ENCODE measurements at regions not wholly inside any gene's neighbourhood (a gene's known extent, or its start where the extent isn't known, plus 50 kb on each side); places are given as distances from the start of the nearest gene placed in this dataset.

GRCh38 chr1:208336137-208336518, 91.9 kb upstream of the PLXNA2 start:
- intact Hi-C loops (cut with DNase I; ENCODE audit: low total_unique reads) = no loop called here
- no peak for DNase-seq
- Histone ChIP-seq H3K9me3 (no peaks in the 10 kb centered on the region), H3K27ac (no peak overlapping the region), H3K27me3 (no peaks in the 10 kb centered on the region), H3K4me3 (no peak overlapping the region), H3K4me1 (no peaks in the 10 kb centered on the region), H3K36me3 (no peaks in the 10 kb centered on the region)
- TF ChIP-seq POLR2A (IDR thresholded peaks at IDR 0.05) (no peak), EP300 (IDR thresholded peaks at IDR 0.05; ENCODE audit: low read depth) (no peak), POLR2AphosphoS5 (IDR thresholded peaks at IDR 0.05) (no peak)
- TF ChIP-seq, protein P1, sequence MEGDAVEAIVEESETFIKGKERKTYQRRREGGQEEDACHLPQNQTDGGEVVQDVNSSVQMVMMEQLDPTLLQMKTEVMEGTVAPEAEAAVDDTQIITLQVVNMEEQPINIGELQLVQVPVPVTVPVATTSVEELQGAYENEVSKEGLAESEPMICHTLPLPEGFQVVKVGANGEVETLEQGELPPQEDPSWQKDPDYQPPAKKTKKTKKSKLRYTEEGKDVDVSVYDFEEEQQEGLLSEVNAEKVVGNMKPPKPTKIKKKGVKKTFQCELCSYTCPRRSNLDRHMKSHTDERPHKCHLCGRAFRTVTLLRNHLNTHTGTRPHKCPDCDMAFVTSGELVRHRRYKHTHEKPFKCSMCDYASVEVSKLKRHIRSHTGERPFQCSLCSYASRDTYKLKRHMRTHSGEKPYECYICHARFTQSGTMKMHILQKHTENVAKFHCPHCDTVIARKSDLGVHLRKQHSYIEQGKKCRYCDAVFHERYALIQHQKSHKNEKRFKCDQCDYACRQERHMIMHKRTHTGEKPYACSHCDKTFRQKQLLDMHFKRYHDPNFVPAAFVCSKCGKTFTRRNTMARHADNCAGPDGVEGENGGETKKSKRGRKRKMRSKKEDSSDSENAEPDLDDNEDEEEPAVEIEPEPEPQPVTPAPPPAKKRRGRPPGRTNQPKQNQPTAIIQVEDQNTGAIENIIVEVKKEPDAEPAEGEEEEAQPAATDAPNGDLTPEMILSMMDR (IDR thresholded peaks at IDR 0.05) = no peak
- in situ Hi-C loops (cut with MboI; ENCODE audit: low pct_ligation_motif_present in 1 of 4, low pct_unique_long_range_greater_than_20kb in 1 of 4, low sequenced_read_pairs in 3 of 4) = no loop called here
- WGBS, 2 donors (ENCODE audit: low coverage in 1 of 2) = 92% methylated on average over 6 of the region's 6 CpGs; no CpG with 5 or more reads in 1 of the 2 donors

GRCh38 chr1:208339911-208340310, 95.7 kb upstream of the PLXNA2 start:
- TF ChIP-seq, protein P1 (IDR thresholded peaks at IDR 0.05) = no peak
- TF ChIP-seq EP300 (IDR thresholded peaks at IDR 0.05; ENCODE audit: low read depth) = no peak
- H3K4me3 ChIP-seq = no peak overlapping the region
- no peaks in the 10 kb centered on the region for H3K4me1 ChIP-seq
- WGBS, 2 donors (ENCODE audit: low coverage in 1 of 2) = 71 to 83% methylated on average over 2 of the region's 2 CpGs
- H3K9me3 ChIP-seq = no peaks in the 10 kb centered on the region
- H3K27me3 ChIP-seq = no peaks in the 10 kb centered on the region
- H3K27ac ChIP-seq = no peak overlapping the region
- no peak for DNase-seq
- intact Hi-C loops (cut with DNase I; ENCODE audit: low total_unique reads) (no loop called here), in situ Hi-C loops (cut with MboI; ENCODE audit: low pct_ligation_motif_present in 1 of 4, low pct_unique_long_range_greater_than_20kb in 1 of 4, low sequenced_read_pairs in 3 of 4) (no loop called here)
- no peaks in the 10 kb centered on the region for H3K36me3 ChIP-seq

GRCh38 chr1:208343226-208343625, 99.0 kb upstream of the PLXNA2 start:
- Histone ChIP-seq H3K27me3 (no peaks in the 10 kb centered on the region), H3K9me3 (no peaks in the 10 kb centered on the region), H3K27ac (no peak overlapping the region), H3K36me3 (no peaks in the 10 kb centered on the region), H3K4me1 (no peaks in the 10 kb centered on the region), H3K4me3 (no peak overlapping the region)
- intact Hi-C loops (cut with DNase I; ENCODE audit: low total_unique reads) (no loop called here), in situ Hi-C loops (cut with MboI; ENCODE audit: low pct_ligation_motif_present in 1 of 4, low pct_unique_long_range_greater_than_20kb in 1 of 4, low sequenced_read_pairs in 3 of 4) (no loop called here)
- no peak for DNase-seq
- WGBS, 2 donors (ENCODE audit: low coverage in 1 of 2) = 66 to 72% methylated on average over 4 of the region's 4 CpGs
- TF ChIP-seq POLR2A (IDR thresholded peaks at IDR 0.05) = no peak
- TF ChIP-seq, protein P1 (IDR thresholded peaks at IDR 0.05) = no peak
- TF ChIP-seq POLR2AphosphoS5 (IDR thresholded peaks at IDR 0.05) = no peak
- no peak for TF ChIP-seq EP300 (IDR thresholded peaks at IDR 0.05; ENCODE audit: low read depth)

DNA sequence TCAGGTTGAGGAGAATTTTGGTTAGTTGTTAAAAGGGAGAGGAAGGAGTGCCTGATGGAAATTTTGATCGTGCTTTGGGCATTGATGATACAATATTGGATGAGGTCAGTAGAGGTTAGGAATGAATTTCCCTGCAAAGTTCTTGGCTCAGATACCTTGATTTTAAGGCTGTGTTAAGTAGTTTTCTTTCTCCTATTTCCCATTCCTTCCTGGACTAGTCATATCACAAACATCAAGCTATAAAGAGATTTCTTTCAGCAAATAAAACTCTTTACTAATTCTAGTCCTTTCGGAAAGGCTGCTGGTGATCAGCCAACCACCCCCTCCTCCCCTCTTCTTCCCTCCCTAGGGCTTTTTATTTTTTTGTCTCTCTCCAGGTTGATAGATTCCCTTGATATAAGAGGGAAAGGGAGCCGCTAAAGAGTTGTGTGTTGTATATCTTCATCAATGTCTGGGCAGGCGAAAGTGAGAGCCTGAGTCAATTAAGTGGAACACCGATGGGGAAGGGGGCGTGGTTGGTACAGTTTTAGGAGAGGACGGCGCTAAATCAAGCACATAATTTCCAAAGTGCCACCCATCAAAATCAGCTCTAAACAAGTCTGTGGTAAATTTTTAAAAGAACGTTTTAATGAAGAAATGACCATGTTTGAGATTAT, 100.1 kb upstream of the PLXNA2 start:
- DNase-seq = no peak
- Histone ChIP-seq H3K9me3 (no peaks in the 10 kb centered on the region), H3K4me1 (no peaks in the 10 kb centered on the region), H3K36me3 (no peaks in the 10 kb centered on the region), H3K4me3 (no peak overlapping the region), H3K27me3 (no peaks in the 10 kb centered on the region), H3K27ac (no peak overlapping the region)
- in situ Hi-C loops (cut with MboI; ENCODE audit: low pct_ligation_motif_present in 1 of 4, low pct_unique_long_range_greater_than_20kb in 1 of 4, low sequenced_read_pairs in 3 of 4) = no loop called here
- WGBS, 2 donors (ENCODE audit: low coverage in 1 of 2) = 70 to 84% methylated on average over 8 to 9 of the region's 9 CpGs
- TF ChIP-seq POLR2AphosphoS5 (IDR thresholded peaks at IDR 0.05) (no peak), EP300 (IDR thresholded peaks at IDR 0.05; ENCODE audit: low read depth) (no peak), POLR2A (IDR thresholded peaks at IDR 0.05) (no peak)
- TF ChIP-seq, protein P1 (IDR thresholded peaks at IDR 0.05) = no peak
- intact Hi-C loops (cut with DNase I; ENCODE audit: low total_unique reads) = no loop called here
